ENCODE measurements at regions not wholly inside any gene's neighbourhood (a gene's known extent, or its start where the extent isn't known, plus 50 kb on each side); places are given as distances from the start of the nearest gene placed in this dataset.
A peak's percentile ranks its signal among the peaks of the same experiment; 100 is the strongest.
"Not testable (repeated sequence)": the region's sequence is repeated elsewhere in the genome, so short reads cannot be mapped to it uniquely, and the experiment has no call there.

DNA sequence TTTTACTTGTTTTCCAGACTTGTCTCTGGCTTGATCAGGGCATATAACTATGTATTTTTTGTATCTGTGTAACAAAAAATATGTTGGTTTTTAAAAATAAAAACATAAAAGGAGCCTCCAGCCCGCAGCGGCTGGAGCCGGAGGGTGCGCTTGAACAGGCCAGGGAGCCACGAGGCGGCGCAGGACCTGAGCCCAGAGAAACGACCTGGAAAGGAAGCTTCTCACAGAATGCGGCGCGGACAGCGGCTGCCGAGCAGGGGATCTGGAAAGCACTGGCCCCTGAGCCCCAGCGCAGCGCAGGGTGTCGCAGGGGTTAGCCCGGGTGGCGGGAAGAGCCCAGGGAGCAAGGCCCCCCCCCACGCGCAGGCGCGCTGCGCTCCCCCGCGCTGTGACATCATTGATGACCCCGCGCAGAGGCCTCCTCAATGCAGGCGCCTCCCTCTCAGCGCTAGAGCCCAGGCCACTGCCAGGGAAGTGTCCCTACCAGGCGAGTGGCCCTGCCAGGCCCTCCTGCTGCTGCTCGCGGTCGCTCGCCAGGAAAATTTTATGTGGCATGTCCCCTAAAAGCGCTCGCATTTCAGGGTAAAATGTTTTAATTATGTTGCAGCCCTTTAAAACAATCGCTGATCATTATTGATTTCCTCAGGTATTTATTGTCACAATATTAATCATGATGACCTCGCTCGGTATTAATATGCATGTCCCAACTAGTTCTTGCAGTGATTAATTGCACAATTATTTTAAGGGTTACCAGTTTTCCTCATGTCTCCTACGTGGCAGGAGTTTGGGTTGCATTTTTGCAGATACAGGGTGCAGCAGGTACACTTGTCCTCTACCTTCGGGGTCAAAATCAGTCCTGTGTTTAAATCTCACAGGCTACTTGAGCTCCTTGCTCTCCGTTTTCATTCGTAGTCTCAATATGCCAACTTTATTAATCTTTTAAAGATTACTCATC, 134.2 kb downstream of the USP22 start:
- peaks cover 18% of the 10 kb centered on the region for H3K4me1 Mint-ChIP-seq
- H3K27ac Mint-ChIP-seq: peak overlapping the region; percentile 88
- DNase-seq (ENCODE audit: low spot score in 2 of 2, unreplicated experiment in 2 of 2): peak; percentile 64 to 83
- H3K36me3 Mint-ChIP-seq: peaks cover 1% of the 10 kb centered on the region
- H3K27me3 Mint-ChIP-seq (ENCODE audit: low read depth): no peaks in the 10 kb centered on the region
- H3K4me3 Mint-ChIP-seq: peak overlapping the region; percentile 68
- TF ChIP-seq, protein P1, sequence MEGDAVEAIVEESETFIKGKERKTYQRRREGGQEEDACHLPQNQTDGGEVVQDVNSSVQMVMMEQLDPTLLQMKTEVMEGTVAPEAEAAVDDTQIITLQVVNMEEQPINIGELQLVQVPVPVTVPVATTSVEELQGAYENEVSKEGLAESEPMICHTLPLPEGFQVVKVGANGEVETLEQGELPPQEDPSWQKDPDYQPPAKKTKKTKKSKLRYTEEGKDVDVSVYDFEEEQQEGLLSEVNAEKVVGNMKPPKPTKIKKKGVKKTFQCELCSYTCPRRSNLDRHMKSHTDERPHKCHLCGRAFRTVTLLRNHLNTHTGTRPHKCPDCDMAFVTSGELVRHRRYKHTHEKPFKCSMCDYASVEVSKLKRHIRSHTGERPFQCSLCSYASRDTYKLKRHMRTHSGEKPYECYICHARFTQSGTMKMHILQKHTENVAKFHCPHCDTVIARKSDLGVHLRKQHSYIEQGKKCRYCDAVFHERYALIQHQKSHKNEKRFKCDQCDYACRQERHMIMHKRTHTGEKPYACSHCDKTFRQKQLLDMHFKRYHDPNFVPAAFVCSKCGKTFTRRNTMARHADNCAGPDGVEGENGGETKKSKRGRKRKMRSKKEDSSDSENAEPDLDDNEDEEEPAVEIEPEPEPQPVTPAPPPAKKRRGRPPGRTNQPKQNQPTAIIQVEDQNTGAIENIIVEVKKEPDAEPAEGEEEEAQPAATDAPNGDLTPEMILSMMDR (IDR thresholded peaks at IDR 0.05; ENCODE audit: unreplicated experiment): no peak
- no peaks in the 10 kb centered on the region for H3K9me3 Mint-ChIP-seq

DNA sequence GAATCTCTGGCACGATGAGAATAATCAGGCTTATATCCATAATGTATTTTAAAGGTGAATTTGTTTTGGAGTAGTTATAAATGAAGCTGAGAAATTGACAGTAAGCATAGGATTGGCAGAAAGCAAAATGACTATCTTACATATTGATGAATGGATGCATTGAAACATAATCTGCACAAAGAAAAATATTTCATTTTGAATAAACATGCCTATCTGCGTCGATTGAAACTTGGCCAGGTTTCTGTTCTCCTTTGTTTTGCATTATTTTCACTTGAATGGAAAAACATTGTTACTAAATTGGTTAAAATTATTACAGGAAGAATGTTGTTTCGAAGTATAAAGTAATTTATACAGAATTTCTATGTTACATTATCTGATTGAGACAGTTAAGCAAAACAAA, 128.2 kb downstream of the USP22 start:
- Mint-ChIP-seq H3K4me3 (no peak overlapping the region), H3K36me3 (peaks cover 29% of the 10 kb centered on the region), H3K9me3 (peaks cover 3% of the 10 kb centered on the region), H3K4me1 (peaks cover under 1% of the 10 kb centered on the region), H3K27me3 (ENCODE audit: low read depth) (no peaks in the 10 kb centered on the region), H3K27ac (peak overlapping the region; percentile 47)
- DNase-seq (ENCODE audit: low spot score in 2 of 2, unreplicated experiment in 2 of 2): no peak
- TF ChIP-seq, protein P1 (IDR thresholded peaks at IDR 0.05; ENCODE audit: unreplicated experiment): no peak

DNA sequence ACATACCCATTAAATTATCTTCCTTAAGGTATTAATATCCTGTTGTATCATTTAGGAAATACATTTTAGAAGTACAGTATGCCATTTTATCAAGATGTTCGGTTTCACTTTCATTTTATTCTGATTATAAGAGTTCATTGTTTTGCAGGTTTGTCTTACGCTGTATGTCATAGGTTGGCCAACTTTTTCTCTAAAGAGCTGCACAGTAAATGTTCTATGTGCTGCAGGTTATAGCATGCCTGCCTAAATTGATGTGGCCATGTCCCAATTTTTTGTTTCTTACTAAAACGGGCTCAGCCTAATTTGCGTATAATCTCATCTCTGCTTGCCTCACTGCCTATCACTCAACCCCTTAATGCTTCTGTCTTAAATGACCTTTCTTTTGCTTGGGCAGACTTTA, 126.4 kb downstream of the USP22 start:
- TF ChIP-seq, protein P1 (IDR thresholded peaks at IDR 0.05; ENCODE audit: unreplicated experiment): no peak
- Mint-ChIP-seq H3K4me3 (no peak overlapping the region), H3K27me3 (ENCODE audit: low read depth) (no peaks in the 10 kb centered on the region), H3K4me1 (peaks cover 16% of the 10 kb centered on the region), H3K36me3 (peaks cover 29% of the 10 kb centered on the region), H3K9me3 (peaks cover 3% of the 10 kb centered on the region), H3K27ac (no peak overlapping the region)
- DNase-seq (ENCODE audit: low spot score in 2 of 2, unreplicated experiment in 2 of 2): no peak

DNA sequence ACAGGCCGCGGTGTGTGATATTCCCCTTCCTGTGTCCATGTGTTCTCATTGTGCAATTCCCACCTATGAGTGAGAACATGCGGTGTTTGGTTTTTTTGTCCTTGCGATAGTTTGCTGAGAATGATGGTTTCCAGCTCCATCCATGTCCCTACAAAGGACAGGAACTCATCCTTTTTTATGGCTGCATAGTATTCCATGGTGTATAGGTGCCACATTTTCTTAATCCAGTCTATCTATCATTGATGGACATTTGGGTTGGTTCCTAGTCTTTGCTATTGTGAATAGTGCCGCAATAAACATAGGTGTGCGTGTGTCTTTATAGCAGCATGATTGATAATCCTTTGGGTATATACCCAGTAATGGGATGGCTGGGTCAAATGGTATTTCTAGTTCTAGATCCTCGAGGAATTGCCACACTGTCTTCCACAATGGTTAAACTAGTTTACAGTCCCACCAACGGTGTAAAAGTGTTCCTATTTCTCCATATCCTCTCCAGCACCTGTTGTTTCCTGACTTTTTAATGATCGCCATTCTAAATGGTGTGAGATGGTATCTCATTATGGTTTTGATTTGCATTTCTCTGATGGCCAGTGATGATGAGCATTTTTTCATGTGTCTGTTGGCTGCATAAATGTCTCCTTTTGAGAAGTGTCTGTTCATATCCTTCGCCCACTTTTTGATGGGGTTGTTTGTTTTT, 125.1 kb downstream of the USP22 start:
- H3K27me3 Mint-ChIP-seq (ENCODE audit: low read depth); H3K27ac Mint-ChIP-seq; H3K4me3 Mint-ChIP-seq; H3K9me3 Mint-ChIP-seq; DNase-seq (ENCODE audit: low spot score in 2 of 2, unreplicated experiment in 2 of 2): not testable (repeated sequence)
- Mint-ChIP-seq H3K4me1 (peaks cover 21% of the 10 kb centered on the region), H3K36me3 (peaks cover 28% of the 10 kb centered on the region)

DNA sequence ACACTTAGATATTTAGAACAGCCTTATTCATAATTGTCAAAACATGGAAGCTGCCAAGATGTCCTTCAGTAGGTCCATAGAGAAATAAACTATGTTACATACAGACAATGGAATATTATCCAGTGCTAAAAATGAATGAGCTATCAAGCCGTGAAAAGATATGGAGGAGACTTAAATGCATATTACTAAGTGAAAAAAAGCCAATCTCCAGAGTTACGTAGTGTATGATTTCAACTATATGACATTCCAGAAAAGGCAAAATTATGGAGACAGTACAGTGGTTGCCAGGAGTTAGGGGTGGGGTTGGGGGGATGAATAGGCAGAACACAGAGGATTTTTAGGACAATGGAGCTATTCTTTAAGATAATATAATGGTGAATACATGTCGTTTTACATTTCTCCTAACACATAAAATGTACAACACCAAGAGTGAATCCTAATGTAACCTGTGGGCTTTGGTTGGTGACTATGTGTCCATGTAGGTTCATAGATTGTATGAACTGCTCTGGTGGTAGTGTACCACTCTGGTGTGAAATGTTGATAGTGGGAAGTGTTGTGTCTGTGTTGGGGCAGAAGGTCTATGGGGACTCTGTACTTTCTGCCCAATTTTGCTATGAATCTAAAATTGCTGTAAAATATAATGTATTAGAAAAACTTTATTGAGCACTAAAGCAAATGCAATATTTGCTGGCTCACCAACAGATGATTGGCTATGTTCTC, 122.6 kb downstream of the USP22 start:
- no peak for DNase-seq (ENCODE audit: low spot score in 2 of 2, unreplicated experiment in 2 of 2)
- peak overlapping the region; percentile 97 for H3K27ac Mint-ChIP-seq
- no peaks in the 10 kb centered on the region for H3K27me3 Mint-ChIP-seq (ENCODE audit: low read depth)

More for the DNA sequence above, 122.6 kb downstream of the USP22 start:
- Mint-ChIP-seq H3K4me1 (peaks cover 32% of the 10 kb centered on the region), H3K9me3 (peaks cover 3% of the 10 kb centered on the region), H3K36me3 (peaks cover 28% of the 10 kb centered on the region), H3K4me3 (no peak overlapping the region)
- TF ChIP-seq, protein P1 (IDR thresholded peaks at IDR 0.05; ENCODE audit: unreplicated experiment): no peak

Measured in mesothelial cell of epicardium (in vitro differentiated cells).